ENCODE measurements at regions not wholly inside any gene's neighbourhood (a gene's known extent, or its start where the extent isn't known, plus 50 kb on each side); places are given as distances from the start of the nearest gene placed in this dataset.

- intact Hi-C loops (cut with DNase I), result no loop called here
- DNase-seq (ENCODE audit: missing footprints), result no peak
- no peak for ATAC-seq
These were observed 218.1 kb upstream of the ARGLU1 start for GRCh38 chr13:106786006-106786563.

GRCh38 chr13:106774621-106775020 is 206.7 kb upstream of the ARGLU1 start:
- ATAC-seq (no peak), DNase-seq (ENCODE audit: missing footprints) (no peak)
- intact Hi-C loops (cut with DNase I), result no loop called here

- intact Hi-C loops (cut with DNase I), result no loop called here
- ATAC-seq, result no peak
- no peak for DNase-seq (ENCODE audit: missing footprints)
These were observed 204.2 kb upstream of the ARGLU1 start for GRCh38 chr13:106772006-106772601.

GRCh38 chr13:106768991-106769390 is 201.1 kb upstream of the ARGLU1 start:
- DNase-seq (ENCODE audit: missing footprints) (no peak), ATAC-seq (no peak)
- intact Hi-C loops (cut with DNase I), result no loop called here

GRCh38 chr13:106762708-106763107 is 194.8 kb upstream of the ARGLU1 start:
- intact Hi-C loops (cut with DNase I), result no loop called here
- ATAC-seq (no peak), DNase-seq (ENCODE audit: missing footprints) (no peak)

- ATAC-seq (no peak), DNase-seq (ENCODE audit: missing footprints) (peak; percentile 57)
- intact Hi-C loops (cut with DNase I), result loop anchor here (5.0 kb wide), 1 partner anchor 161 kb away; no protein-coding TSS in a partner anchor
These were observed 188.5 kb upstream of the ARGLU1 start for GRCh38 chr13:106756446-106756845.

GRCh38 chr13:106755542-106755941 is 187.6 kb upstream of the ARGLU1 start:
- intact Hi-C loops (cut with DNase I), result loop anchor here (5.0 kb wide), 1 partner anchor 162 kb away; no protein-coding TSS in a partner anchor
- no peak for ATAC-seq

GRCh38 chr13:106753251-106753650 is 185.3 kb upstream of the ARGLU1 start:
- intact Hi-C loops (cut with DNase I), result loop anchor here (2.0 kb wide), 1 partner anchor 42 kb away; no protein-coding TSS in a partner anchor
- no peak for DNase-seq (ENCODE audit: missing footprints)
- ATAC-seq, result no peak

More at GRCh38 chr13:106755542-106755941, 187.6 kb upstream of the ARGLU1 start:
- no peak for DNase-seq (ENCODE audit: missing footprints)

- DNase-seq (ENCODE audit: missing footprints) (no peak), ATAC-seq (no peak)
- intact Hi-C loops (cut with DNase I), result loop anchor here (2.0 kb wide), 1 partner anchor 42 kb away; no protein-coding TSS in a partner anchor
These were observed 184.7 kb upstream of the ARGLU1 start for GRCh38 chr13:106752584-106753170.

GRCh38 chr13:106748785-106749184 is 180.8 kb upstream of the ARGLU1 start:
- no peak for DNase-seq (ENCODE audit: missing footprints)
- intact Hi-C loops (cut with DNase I), result no loop called here
- no peak for ATAC-seq

- ATAC-seq (no peak), DNase-seq (ENCODE audit: missing footprints) (no peak)
- intact Hi-C loops (cut with DNase I), result no loop called here
These were observed 176.6 kb upstream of the ARGLU1 start for GRCh38 chr13:106744516-106744915.

GRCh38 chr13:106738186-106738678 is 170.3 kb upstream of the ARGLU1 start:
- no peak for ATAC-seq
- intact Hi-C loops (cut with DNase I), result no loop called here
- no peak for DNase-seq (ENCODE audit: missing footprints)

- intact Hi-C loops (cut with DNase I), result no loop called here
- DNase-seq (ENCODE audit: missing footprints) (no peak), ATAC-seq (no peak)
These were observed 169.0 kb upstream of the ARGLU1 start for GRCh38 chr13:106736941-106737340.

- DNase-seq (ENCODE audit: missing footprints) (no peak), ATAC-seq (no peak)
- intact Hi-C loops (cut with DNase I), result no loop called here
These were observed 166.3 kb upstream of the ARGLU1 start for GRCh38 chr13:106734198-106734597.

- intact Hi-C loops (cut with DNase I), result no loop called here
- ATAC-seq (no peak), DNase-seq (ENCODE audit: missing footprints) (no peak)
These were observed 155.1 kb upstream of the ARGLU1 start for GRCh38 chr13:106723036-106723435.

GRCh38 chr13:106722620-106723019 is 154.7 kb upstream of the ARGLU1 start:
- intact Hi-C loops (cut with DNase I), result no loop called here
- no peak for ATAC-seq
- no peak for DNase-seq (ENCODE audit: missing footprints)

GRCh38 chr13:106721599-106721998 is 153.7 kb upstream of the ARGLU1 start:
- no peak for DNase-seq (ENCODE audit: missing footprints)
- ATAC-seq, result no peak
- intact Hi-C loops (cut with DNase I), result no loop called here

- ATAC-seq (no peak), DNase-seq (ENCODE audit: missing footprints) (no peak)
- intact Hi-C loops (cut with DNase I), result no loop called here
These were observed 146.5 kb upstream of the ARGLU1 start for GRCh38 chr13:106714271-106714982.

GRCh38 chr13:106712381-106712780 is 144.4 kb upstream of the ARGLU1 start:
- no peak for ATAC-seq
- no peak for DNase-seq (ENCODE audit: missing footprints)
- intact Hi-C loops (cut with DNase I), result no loop called here
